HepG2 (cell line): ENCODE measurements at regions not wholly inside any gene's neighbourhood (a gene's known extent, or its start where the extent isn't known, plus 50 kb on each side); places are given as distances from the start of the nearest gene placed in this dataset.
A peak's percentile ranks its signal among the peaks of the same experiment; 100 is the strongest.

Experiments used
- AGO1 ChIP-seq: fragments of 200-400 bp; formaldehyde crosslinking; IDR thresholded peaks from 2 replicates; pipeline ENCODE4 v1.6.1; 2017; ENCODE audit warnings: mild to moderate bottlenecking, low read depth, low read length, moderate library complexity; ENCODE audit not compliant: poor library complexity, severe bottlenecking
- FOXK1 ChIP-seq: sonication (generic); formaldehyde crosslinking; IDR thresholded peaks from 2 replicates; pipeline ENCODE4 v1.4.0; 2020; ENCODE audit warnings: low read depth, missing genetic modification reagents, borderline replicate concordance
- HIVEP1 ChIP-seq: sonication (generic); formaldehyde crosslinking; IDR thresholded peaks from 2 replicates; pipeline ENCODE4 v1.4.0; 2020; ENCODE audit warnings: mild to moderate bottlenecking, missing genetic modification reagents
- HMGA1 ChIP-seq: sonication (generic); formaldehyde crosslinking; conservative IDR thresholded peaks from 2 replicates; pipeline ENCODE4 v1.4.0; 2020; ENCODE audit warnings: missing genetic modification reagents
- KLF16 ChIP-seq, 2 experiments: sonication (generic) in 1 of 2; formaldehyde crosslinking in 1 of 2; IDR thresholded peaks; 2 replicates each; pipeline versions ENCODE4 v1.6.1 to v1.8.0; 2016 to 2023; ENCODE audit warnings: missing genetic modification reagents in 2 of 2, missing compliant biosample characterization in 1 of 2
- MZF1 ChIP-seq: sonication (generic); formaldehyde crosslinking; IDR thresholded peaks from 2 replicates; pipeline ENCODE4 v1.8.1; 2023; ENCODE audit warnings: mild to moderate bottlenecking, missing genetic modification reagents, borderline replicate concordance
- NFYC ChIP-seq: IDR thresholded peaks from 2 replicates; pipeline ENCODE4 v1.6.1; 2016; ENCODE audit warnings: missing genetic modification reagents, missing compliant biosample characterization
- SALL1 ChIP-seq: sonication (generic); formaldehyde crosslinking; IDR thresholded peaks from 2 replicates; pipeline ENCODE4 v1.8.0; 2022; ENCODE audit warnings: mild to moderate bottlenecking, missing genetic modification reagents
- SYNCRIP ChIP-seq: fragments of 200-400 bp; formaldehyde crosslinking; IDR thresholded peaks from 2 replicates; pipeline ENCODE4 v1.6.1; 2018; ENCODE audit warnings: mild to moderate bottlenecking, low read depth, low read length; ENCODE audit not compliant: insufficient read depth
- TFDP1 ChIP-seq: IDR thresholded peaks from 2 replicates; pipeline ENCODE4 v1.6.1; 2016; ENCODE audit warnings: missing compliant biosample characterization, missing genetic modification reagents, borderline replicate concordance
- ZBTB25 ChIP-seq: IDR thresholded peaks from 2 replicates; pipeline ENCODE4 v1.6.1; 2018; ENCODE audit warnings: missing genetic modification reagents
- ZBTB34 ChIP-seq: sonication (generic); formaldehyde crosslinking; IDR thresholded peaks from 2 replicates; pipeline ENCODE4 v1.8.0; 2022; ENCODE audit warnings: mild to moderate bottlenecking, missing genetic modification reagents
- ZNF256 ChIP-seq: sonication (generic); formaldehyde crosslinking; conservative IDR thresholded peaks from 2 replicates; pipeline ENCODE4 v1.4.0; 2020; ENCODE audit warnings: missing genetic modification reagents
- ZNF30 ChIP-seq: sonication (generic); formaldehyde crosslinking; IDR thresholded peaks from 2 replicates; pipeline ENCODE4 v1.5.0; 2020; ENCODE audit warnings: mild to moderate bottlenecking, missing genetic modification reagents
- ZNF335 ChIP-seq: sonication (generic); formaldehyde crosslinking; IDR thresholded peaks from 2 replicates; pipeline ENCODE4 v1.4.0; 2020; ENCODE audit warnings: missing genetic modification reagents
- ZNF619 ChIP-seq: sonication (generic); formaldehyde crosslinking; IDR thresholded peaks from 2 replicates; pipeline ENCODE4 v1.4.0; 2020; ENCODE audit warnings: mild to moderate bottlenecking, missing genetic modification reagents
- ZNF687 ChIP-seq: sonication (generic); formaldehyde crosslinking; IDR thresholded peaks from 2 replicates; pipeline ENCODE4 v1.5.1; 2020; ENCODE audit warnings: mild to moderate bottlenecking, missing genetic modification reagents, moderate library complexity
- ZNF704 ChIP-seq: sonication (generic); formaldehyde crosslinking; IDR thresholded peaks from 2 replicates; pipeline ENCODE4 v1.8.1; 2023; ENCODE audit warnings: mild to moderate bottlenecking, inconsistent platforms, moderate library complexity, missing genetic modification reagents, borderline replicate concordance
- ZNF781 ChIP-seq: sonication (generic); formaldehyde crosslinking; IDR thresholded peaks from 2 replicates; pipeline ENCODE4 v1.5.1; 2020; ENCODE audit warnings: borderline replicate concordance, mild to moderate bottlenecking, missing genetic modification reagents; ENCODE audit errors: not compliant biosample characterization
- ZNF850 ChIP-seq: sonication (generic); formaldehyde crosslinking; conservative IDR thresholded peaks from 2 replicates; pipeline ENCODE4 v1.9.0; 2021; ENCODE audit warnings: mild to moderate bottlenecking, missing genetic modification reagents

GRCh38 chr2:190812506-190813294 lies 67.9 kb upstream of the GLS start (continued):
- TF ChIP-seq HMGA1 (CRISPR knock-in tag) (no peak), ZNF30 (CRISPR knock-in tag) (no peak), ZNF256 (CRISPR knock-in tag) (no peak), NFYC (CRISPR knock-in tag) (peak; percentile 32; the same call in 1 of the 2 replicates), FOXK1 (CRISPR knock-in tag) (peak; percentile 47; the same call in 1 of the 2 replicates), MZF1 (CRISPR knock-in tag) (no peak), ZNF335 (CRISPR knock-in tag) (no peak), HIVEP1 (CRISPR knock-in tag) (no peak), ZNF781 (CRISPR knock-in tag) (peak; percentile 69), KLF16 (CRISPR knock-in tag; IDR thresholded peaks at IDR 0.05) (no peak; a peak in 1 of 4 replicates), ZNF687 (CRISPR knock-in tag) (no peak), ZBTB25 (CRISPR knock-in tag) (peak; percentile 63; the same call in 1 of the 2 replicates), SYNCRIP (no peak), AGO1 (no peak), SALL1 (CRISPR knock-in tag) (peak; percentile 70), ZBTB34 (CRISPR knock-in tag) (0 out of 2 replicates have a peak, but pooled peaks have one; percentile 32), ZNF850 (CRISPR knock-in tag) (no peak), TFDP1 (peak; percentile 31; the same call in 1 of the 2 replicates), ZNF619 (no peak), ZNF704 (no peak; the same call in 1 of the 2 replicates)
